ENCODE measurements at regions not wholly inside any gene's neighbourhood (a gene's known extent, or its start where the extent isn't known, plus 50 kb on each side); places are given as distances from the start of the nearest gene placed in this dataset.

DNA sequence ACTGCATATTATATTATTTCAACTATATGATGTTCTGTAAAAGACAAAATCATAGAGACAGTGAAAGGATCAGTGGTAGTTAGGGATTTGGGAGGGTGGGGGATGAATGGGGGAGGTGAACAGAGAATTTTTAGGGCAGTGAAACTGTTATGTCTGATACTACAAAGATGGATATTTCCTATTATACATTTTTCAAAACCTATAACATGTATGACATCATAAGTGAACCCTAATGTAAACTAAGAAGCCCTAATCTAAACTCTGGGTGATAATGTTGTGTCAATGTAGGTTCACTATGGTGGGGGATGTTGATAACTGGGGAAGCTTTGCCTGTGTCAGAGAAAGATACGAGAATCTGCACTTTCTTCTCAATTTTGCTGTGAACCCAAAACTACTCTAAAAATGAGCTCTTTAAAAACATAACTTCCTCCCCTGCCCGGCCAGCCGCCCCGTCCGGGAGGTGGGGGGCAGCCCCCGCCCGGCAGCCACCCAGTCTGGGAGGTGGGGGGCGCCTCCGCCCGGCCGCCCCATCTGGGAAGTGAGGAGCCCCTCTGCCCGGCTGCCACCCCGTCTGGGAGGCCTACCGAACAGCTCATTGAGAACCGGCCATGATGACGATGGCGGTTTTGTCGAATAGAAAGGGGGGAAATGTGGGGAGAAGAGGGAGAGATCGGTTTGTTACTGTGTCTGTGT, 234.4 kb downstream of the RPIA start:
- no peaks in the 10 kb centered on the region for H3K4me1 ChIP-seq (ENCODE audit: insufficient read depth, low read length)
- H3K36me3 ChIP-seq (ENCODE audit: insufficient read depth, low read length), result no peaks in the 10 kb centered on the region
- no peaks in the 10 kb centered on the region for H4K20me1 ChIP-seq (ENCODE audit: insufficient read depth, low read length)
- no peak overlapping the region for H3K4me2 ChIP-seq (ENCODE audit: insufficient read depth, low read length)
- no peak overlapping the region for H3K27ac ChIP-seq (ENCODE audit: low read depth, low read length)
- DNase-seq (ENCODE audit: insufficient read length, low spot score, missing footprints), result no peak
- no peaks in the 10 kb centered on the region for H3K27me3 ChIP-seq (ENCODE audit: insufficient read depth, low read length)
- no peaks in the 10 kb centered on the region for H3K9me3 ChIP-seq (ENCODE audit: low read depth, low read length)
- H3K4me3 ChIP-seq (ENCODE audit: insufficient read depth, low read length), result no peak overlapping the region
- H2AFZ ChIP-seq (ENCODE audit: low read length), result no peak overlapping the region
- H3K79me2 ChIP-seq (ENCODE audit: insufficient read depth, low read length), result no peaks in the 10 kb centered on the region
- TF ChIP-seq CTCF (IDR thresholded peaks at IDR 0.05; ENCODE audit: extremely low read depth, low read depth, low read length), result no peak

- Histone ChIP-seq H2AFZ (ENCODE audit: low read length) (no peak overlapping the region), H4K20me1 (ENCODE audit: insufficient read depth, low read length) (no peaks in the 10 kb centered on the region), H3K27me3 (ENCODE audit: insufficient read depth, low read length) (no peaks in the 10 kb centered on the region), H3K9me3 (ENCODE audit: low read depth, low read length) (no peaks in the 10 kb centered on the region), H3K4me2 (ENCODE audit: insufficient read depth, low read length) (no peak overlapping the region), H3K27ac (ENCODE audit: low read depth, low read length) (no peak overlapping the region), H3K36me3 (ENCODE audit: insufficient read depth, low read length) (no peaks in the 10 kb centered on the region), H3K4me1 (ENCODE audit: insufficient read depth, low read length) (no peaks in the 10 kb centered on the region), H3K4me3 (ENCODE audit: insufficient read depth, low read length) (no peak overlapping the region), H3K79me2 (ENCODE audit: insufficient read depth, low read length) (no peaks in the 10 kb centered on the region)
- TF ChIP-seq CTCF (IDR thresholded peaks at IDR 0.05; ENCODE audit: extremely low read depth, low read depth, low read length), result no peak
- peak; percentile 48 for DNase-seq (ENCODE audit: insufficient read length, low spot score, missing footprints)
These were observed 235.7 kb downstream of the RPIA start for GRCh38 chr2:88927128-88927527.

GRCh38 chr2:88930659-88931058, 239.2 kb downstream of the RPIA start:
- H3K4me3 ChIP-seq (ENCODE audit: insufficient read depth, low read length), result no peak overlapping the region
- no peaks in the 10 kb centered on the region for H3K4me1 ChIP-seq (ENCODE audit: insufficient read depth, low read length)
- H4K20me1 ChIP-seq (ENCODE audit: insufficient read depth, low read length), result no peaks in the 10 kb centered on the region
- H3K9me3 ChIP-seq (ENCODE audit: low read depth, low read length), result no peaks in the 10 kb centered on the region
- DNase-seq (ENCODE audit: insufficient read length, low spot score, missing footprints), result no peak
- no peak overlapping the region for H2AFZ ChIP-seq (ENCODE audit: low read length)
- no peak overlapping the region for H3K4me2 ChIP-seq (ENCODE audit: insufficient read depth, low read length)
- H3K27ac ChIP-seq (ENCODE audit: low read depth, low read length), result no peak overlapping the region
- H3K79me2 ChIP-seq (ENCODE audit: insufficient read depth, low read length), result no peaks in the 10 kb centered on the region
- TF ChIP-seq CTCF (IDR thresholded peaks at IDR 0.05; ENCODE audit: extremely low read depth, low read depth, low read length), result no peak
- H3K36me3 ChIP-seq (ENCODE audit: insufficient read depth, low read length), result no peaks in the 10 kb centered on the region
- H3K27me3 ChIP-seq (ENCODE audit: insufficient read depth, low read length), result no peaks in the 10 kb centered on the region

GRCh38 chr2:88932686-88933085, 241.2 kb downstream of the RPIA start:
- Histone ChIP-seq H3K27me3 (ENCODE audit: insufficient read depth, low read length) (no peaks in the 10 kb centered on the region), H3K36me3 (ENCODE audit: insufficient read depth, low read length) (no peaks in the 10 kb centered on the region), H3K9me3 (ENCODE audit: low read depth, low read length) (no peaks in the 10 kb centered on the region), H3K27ac (ENCODE audit: low read depth, low read length) (no peak overlapping the region), H4K20me1 (ENCODE audit: insufficient read depth, low read length) (no peaks in the 10 kb centered on the region), H3K79me2 (ENCODE audit: insufficient read depth, low read length) (no peaks in the 10 kb centered on the region), H3K4me1 (ENCODE audit: insufficient read depth, low read length) (no peaks in the 10 kb centered on the region), H2AFZ (ENCODE audit: low read length) (no peak overlapping the region), H3K4me2 (ENCODE audit: insufficient read depth, low read length) (no peak overlapping the region), H3K4me3 (ENCODE audit: insufficient read depth, low read length) (no peak overlapping the region)
- TF ChIP-seq CTCF (IDR thresholded peaks at IDR 0.05; ENCODE audit: extremely low read depth, low read depth, low read length), result no peak
- DNase-seq (ENCODE audit: insufficient read length, low spot score, missing footprints), result no peak
